GM18858 (cell line): ENCODE measurements at regions not wholly inside any gene's neighbourhood (a gene's known extent, or its start where the extent isn't known, plus 50 kb on each side); places are given as distances from the start of the nearest gene placed in this dataset.
"Not testable (repeated sequence)": the region's sequence is repeated elsewhere in the genome, so short reads cannot be mapped to it uniquely, and the experiment has no call there.

ENCODE experiments used
- ATAC-seq: cut with Tn5 transposase; IDR thresholded peaks from one replicate; pipeline ENCODE4 v1.9.1; 2021; ENCODE audit not compliant: unreplicated experiment

DNA sequence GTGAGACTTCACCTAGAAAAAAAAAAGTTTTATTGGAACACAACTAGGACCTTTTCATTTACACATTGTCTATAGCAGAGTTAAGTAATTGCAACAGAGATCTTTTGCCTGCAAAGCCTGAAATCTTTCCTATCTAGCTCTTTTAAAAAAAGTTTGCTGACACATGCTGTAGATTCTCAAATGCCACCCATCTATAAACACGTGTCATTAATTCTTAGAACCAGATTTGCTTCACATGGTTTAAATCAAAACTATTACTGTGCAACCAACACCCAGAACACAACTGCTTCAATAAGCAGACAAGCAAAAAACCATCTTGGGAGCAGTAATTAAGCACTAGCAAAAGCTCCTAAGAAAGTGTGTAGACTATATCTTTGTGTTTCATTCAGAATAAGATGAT is 55.0 kb downstream of the OXSM start:
- no peak for ATAC-seq

DNA sequence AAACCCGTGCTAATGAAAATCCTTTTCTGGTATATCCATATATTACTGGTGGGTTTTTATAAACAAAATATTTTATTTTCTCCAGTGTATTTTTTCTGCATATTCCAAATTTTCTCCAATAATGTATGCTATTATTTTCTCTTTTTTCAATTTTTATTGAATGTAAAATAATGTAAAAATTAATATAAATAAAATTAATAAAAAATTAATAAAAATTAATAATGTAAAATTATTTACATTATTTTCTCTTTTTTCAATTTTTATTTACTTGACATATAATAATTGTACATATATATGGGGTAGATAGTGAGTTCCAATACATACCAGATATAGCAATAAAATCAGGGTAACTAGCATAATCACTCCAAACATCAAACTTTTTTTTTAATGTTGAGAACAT is 56.4 kb downstream of the OXSM start:
- no peak for ATAC-seq

DNA sequence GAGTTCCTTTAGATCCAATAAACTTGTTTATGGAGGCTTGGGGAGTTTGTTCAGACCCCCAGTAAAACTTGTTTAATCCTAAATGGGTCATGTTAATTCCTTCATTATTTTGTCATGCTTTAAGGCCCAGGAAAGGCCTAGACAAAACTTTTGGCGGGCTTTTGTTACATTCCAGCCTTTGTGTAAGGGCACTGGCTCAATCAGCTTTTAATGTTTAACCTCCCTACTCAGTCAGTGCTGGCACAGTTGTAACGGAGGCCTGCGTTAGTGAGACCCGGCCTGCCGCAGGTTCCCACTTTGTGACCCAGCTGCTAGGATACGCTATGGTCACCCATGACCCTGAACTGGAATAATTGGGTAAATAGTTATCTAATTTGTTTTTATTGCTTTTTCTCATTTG is 59.2 kb downstream of the OXSM start:
- no peak for ATAC-seq

- no peak for ATAC-seq
These were observed 59.9 kb downstream of the OXSM start for GRCh38 chr3:25849641-25850385.

DNA sequence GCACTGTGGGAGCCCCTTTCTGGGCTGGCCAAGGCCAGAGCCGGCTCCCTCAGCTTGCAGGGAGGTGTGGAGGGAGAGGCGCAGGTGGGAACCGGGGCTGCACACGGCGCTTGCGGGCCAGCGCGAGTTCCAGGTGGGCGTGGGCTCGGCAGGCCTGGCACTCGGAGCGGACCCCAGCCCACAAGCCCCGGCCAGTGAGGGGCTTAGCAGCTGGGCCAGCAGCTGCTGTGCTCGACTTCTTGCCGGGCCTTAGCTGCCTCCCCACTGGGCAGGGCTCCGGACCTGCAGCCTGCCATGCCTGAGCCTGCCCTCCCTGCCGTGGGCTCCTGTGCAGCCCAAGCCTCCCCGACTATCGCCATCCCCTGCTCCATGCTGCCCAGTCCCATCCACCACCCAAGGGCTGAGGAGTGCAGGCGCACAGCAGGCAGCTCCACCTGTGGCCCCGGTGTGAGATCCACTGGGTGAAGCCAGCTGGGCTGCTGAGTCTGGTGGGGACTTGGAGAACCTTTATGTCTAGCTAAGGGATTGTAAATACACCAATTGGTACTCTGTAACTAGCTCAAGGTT is 61.9 kb downstream of the OXSM start:
- not testable (repeated sequence) for ATAC-seq

DNA sequence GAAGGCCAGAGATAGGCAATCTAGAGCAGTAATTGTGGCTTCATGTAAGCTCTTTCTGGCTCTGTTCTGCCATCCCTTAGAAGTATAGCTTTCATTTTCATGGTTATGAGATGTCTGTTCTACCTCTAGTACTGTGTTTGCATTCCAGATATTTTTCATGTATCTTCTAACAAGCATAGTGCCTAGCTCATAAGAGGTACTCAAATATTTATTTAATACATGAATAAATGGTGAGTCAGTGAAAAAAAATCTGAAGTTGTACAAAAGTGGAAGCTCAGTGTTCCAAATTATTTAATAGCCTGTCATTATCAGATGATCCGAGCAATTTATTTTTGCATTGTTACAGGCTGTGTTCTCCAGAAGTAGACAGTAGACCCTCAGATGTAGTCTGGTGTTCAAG is 64.3 kb downstream of the OXSM start:
- ATAC-seq, result no peak

DNA sequence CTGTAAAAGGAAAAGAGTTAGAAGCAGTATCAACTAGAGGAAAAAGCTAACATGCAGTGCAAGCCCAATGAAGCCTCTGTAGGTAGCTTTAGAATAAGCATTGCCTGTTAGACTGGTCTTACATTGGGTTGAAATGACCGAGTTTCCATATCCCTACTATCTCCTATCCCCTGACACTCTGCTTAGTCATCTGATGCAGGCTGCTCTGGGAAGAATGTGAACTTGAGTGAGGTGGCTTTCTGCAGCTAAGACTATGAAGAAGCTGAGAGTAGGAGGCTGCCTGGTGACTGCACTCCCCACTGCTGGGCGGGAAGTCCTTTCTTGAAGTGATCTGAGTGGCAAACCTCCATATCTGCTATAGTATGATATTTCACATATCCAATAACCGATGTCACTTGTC is 64.7 kb downstream of the OXSM start:
- no peak for ATAC-seq

GRCh38 chr3:25855266-25855784 is 65.4 kb downstream of the OXSM start:
- no peak for ATAC-seq

- ATAC-seq, result peak; percentile 85
These were observed 67.1 kb downstream of the OXSM start for GRCh38 chr3:25856902-25857518.

GRCh38 chr3:25861566-25861965 is 71.7 kb downstream of the OXSM start:
- no peak for ATAC-seq

DNA sequence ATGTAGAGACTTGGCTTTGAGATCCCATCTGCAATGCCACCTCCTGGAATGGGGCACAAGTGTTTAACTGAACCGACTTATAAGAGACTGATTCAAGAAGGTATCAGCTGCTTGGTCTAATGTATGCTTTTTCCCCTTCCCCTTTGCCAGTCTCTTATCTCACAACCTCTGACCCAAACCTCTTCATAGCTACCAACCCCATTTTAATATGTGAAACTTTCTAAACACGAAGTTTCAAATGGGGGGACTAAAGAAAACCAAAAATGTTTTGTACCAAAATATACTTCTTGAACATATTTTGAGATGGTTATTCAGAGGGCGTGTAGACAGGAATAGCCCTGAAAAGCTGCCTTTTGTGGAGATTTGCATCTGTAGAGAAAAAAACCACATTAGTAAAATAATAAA is 73.1 kb downstream of the OXSM start:
- ATAC-seq, result peak; percentile 48

DNA sequence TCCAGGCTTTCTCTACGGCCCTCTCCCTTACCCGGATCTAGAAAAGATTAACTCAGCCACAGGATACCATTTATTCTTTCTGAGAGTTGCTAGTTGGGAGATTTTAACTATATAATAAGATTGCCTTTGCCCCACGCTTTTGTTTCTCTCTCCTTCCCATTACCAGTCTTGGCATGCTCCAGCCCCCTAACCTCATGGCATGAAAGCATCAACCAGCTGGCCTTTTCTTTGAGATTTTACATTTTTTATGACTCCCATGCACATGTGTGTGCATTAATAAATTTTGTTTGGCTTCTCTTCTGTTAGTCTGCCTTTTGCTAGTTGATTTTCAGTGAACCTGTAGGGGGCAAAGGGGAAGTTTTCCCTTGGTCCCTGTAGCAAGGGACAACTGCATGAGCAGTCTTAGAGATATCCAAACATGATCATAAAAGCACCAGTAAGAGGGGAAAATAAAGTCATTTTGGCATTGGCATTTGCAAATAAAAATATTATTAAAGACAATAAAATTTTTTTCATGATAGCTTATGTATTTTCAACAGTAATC is 73.6 kb downstream of the OXSM start:
- no peak for ATAC-seq

DNA sequence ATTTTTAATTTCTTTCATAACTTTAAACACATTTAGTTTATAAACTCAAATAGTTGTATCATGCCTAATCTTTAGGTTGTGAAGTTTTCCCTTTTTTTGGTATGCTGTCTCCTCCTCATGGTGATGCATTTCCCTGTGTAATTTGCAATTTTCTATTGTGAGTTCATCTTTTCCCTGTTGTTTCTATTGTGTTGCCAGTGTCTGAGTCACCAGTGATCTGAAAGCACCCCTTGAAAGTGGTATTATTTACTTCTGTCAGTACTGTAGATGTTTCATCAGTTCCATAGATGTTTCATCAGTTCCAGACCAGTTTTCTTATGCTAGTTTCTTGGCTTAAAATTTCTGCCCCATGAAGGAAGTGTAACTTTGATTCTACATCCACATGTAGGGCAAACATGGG is 80.6 kb downstream of the OXSM start:
- no peak for ATAC-seq

DNA sequence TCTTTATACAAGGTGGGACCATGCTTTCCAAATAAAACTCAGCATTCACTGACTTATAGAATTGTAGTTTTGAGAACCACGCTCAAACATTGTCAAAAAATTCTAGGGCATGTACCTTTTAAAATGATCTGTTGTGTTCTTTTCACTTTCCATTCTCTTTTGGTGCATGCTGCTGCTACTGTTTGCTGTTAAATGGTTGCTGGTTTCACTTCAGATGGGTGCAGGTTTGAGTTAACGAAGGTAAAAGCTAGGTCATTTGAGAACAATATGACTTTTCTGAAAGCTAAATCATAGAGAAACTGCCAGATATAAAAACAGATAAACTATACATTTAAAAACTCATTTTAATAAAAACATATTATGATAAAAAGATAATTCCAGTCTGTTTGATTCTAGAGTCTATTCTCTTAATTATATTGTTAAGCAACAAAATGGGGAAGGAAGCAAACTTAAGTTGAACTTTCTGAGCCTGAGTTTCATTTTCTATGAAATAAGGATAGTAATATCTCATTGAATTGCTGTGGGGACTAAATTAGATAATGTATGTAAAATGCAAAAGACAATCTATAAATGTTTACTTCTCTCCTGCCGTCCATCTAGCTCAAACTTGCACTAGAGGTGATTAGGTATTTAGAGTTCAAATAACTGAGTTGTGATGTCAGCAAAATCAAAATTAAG is 82.4 kb downstream of the OXSM start:
- peak; percentile 93 for ATAC-seq

DNA sequence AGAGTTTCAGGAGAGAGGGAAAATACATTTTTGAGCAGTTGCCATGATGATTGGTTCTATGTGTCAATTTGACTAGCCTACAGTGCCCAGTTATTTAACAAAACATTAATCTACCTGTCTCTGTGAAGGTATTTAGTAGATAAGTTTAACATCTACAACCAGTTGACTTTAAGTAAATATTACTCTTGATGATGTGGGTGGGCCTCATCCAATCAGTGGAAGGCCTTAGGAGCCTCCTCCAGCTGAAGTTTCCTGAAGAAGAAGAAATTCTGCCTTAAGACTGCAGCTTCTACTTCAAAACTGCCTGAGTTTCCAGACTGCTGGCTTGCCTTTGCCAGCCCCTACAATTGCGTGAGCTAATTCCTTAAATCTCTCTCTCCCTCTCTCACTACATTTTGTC is 93.6 kb downstream of the OXSM start:
- no peak for ATAC-seq

- no peak for ATAC-seq
These were observed 95.1 kb downstream of the OXSM start for GRCh38 chr3:25884981-25885380.

DNA sequence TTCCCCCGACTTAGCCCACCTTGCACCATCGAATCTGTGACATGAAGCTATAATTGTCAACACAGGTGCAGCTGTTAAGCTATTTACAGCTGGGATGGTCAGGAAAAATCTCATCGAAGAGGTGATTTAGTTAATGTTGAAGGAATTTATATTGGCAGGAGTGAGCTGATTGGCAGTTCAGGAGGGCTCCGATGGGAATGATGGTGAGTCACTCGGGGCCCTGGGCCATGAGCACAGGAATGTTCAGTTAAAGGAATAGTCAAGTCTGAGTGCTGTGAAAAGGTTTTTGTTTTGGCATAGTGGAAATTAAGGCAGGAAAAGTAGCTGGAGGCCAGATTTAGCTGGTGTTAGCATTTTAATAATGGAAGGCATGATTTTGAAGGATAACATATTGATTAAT is 95.7 kb downstream of the OXSM start:
- no peak for ATAC-seq

- no peak for ATAC-seq
These were observed 98.0 kb downstream of the OXSM start for GRCh38 chr3:25887907-25888306.

DNA sequence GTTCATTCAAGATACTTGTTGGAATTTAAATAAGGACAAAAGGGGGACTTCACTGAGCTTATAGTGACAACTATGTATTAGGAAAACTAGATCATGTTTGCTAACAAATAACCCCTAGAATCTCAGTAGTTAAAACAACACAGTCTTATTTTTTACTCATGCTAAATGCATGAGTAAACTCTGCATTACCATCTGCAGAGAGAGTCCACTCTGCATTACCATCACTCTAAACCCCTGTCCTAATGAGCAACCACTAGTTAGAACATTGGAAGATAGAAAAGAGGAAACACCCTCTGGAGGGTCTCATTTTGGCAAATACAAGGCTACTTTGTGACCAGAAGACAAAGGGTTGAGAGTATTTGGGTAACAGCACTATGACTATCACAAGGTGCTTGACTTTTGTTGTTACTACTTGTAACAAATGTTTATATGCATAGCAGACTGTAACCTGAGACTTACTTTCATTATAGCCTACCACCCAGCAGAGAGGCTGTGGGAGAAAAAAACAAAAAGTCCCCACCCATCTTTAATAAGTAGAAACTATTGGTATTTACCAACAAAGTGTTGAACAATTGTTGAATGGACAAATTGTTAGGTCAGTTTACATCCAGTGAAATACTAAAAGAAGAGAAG is 99.1 kb downstream of the OXSM start:
- ATAC-seq, result no peak

GRCh38 chr3:25889525-25889917 is 99.6 kb downstream of the OXSM start:
- ATAC-seq, result no peak

DNA sequence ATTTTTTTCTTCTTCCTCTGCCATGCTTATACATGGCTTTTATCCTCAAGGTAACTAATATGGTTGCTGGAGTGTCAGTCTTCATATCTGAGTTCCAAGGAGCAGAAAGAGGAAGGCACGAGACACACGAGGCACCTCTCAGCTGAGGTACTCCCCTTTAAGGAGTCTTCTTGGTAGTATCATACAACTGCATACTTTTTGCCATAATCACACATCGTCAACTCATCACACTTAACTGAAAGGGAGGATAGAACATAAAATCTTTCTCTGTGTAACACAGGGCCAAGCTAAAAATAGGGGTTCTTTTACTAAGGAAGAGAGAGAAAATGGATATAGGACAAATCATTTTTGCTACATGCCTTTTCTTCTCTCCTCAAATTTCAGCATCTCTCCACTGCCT is 104.2 kb downstream of the OXSM start:
- no peak for ATAC-seq
